Hypothalamus (tissue), 51 donors: ENCODE measurements at regions not wholly inside any gene's neighbourhood (a gene's known extent, or its start where the extent isn't known, plus 50 kb on each side); places are given as distances from the start of the nearest gene placed in this dataset.
"Not testable (repeated sequence)": the region's sequence is repeated elsewhere in the genome, so short reads cannot be mapped to it uniquely, and the experiment has no call there.

Experiments
- DNase-seq, 51 donors: peaks; one replicate each; lab custom pipeline; 2025; lab: John Stamatoyannopoulos, UW

DNA sequence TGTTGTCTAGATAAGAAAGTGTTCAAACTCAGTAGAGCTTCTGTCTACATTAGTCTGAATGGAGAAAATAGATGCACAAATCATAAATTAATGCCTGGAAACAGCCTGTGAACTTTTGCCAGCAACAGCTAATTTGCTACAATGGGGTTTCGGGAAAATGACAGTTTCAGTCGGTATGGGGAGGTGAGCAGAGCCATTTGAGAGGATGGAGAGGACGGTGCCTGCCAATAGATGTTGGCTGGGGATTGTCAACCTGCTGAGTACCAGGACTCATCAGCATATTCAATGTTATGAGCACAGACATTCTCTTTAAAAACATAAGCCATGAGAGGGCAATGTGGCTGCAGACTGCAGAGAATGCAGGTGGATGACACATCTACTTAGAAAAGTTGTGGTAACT is 230.3 kb upstream of the PCDH18 start:
- DNase-seq = no peak

DNA sequence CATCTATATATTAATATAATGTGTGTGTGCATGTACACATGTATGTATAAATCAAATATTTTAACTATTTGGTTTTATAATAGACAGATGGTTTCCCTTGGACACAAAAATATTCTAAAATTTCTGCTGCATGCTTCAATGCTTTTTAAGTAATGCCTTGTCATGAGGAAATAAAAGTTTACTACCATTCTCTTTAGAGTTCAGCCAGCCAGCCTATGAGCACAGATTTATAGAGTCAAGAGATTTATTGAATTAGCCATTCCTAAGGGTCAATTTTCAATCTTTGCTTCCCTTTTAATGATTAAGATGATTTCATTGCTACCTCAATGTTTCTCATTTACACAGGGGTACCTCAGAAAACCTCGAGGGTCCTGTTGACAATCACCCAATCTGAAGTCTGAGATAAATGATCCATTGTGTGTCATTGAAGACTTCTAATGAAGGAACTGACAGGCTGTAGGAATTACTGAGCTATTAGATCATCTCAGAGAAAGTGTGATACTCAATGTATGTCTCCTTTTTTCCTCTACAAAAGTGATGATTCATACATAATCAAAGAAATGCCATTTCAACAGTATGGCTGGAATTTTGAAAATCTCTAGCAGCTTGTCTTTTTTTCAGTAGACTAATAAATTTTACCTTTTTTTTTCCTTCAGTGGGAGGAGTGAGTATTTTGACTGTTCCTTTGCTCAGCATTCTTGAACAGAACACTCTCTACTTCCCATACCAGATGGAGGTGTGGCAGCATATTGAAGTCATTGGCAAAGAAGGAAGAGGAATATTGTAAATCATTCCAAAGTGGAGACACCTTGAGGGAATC is 222.6 kb upstream of the PCDH18 start:
- DNase-seq = no peak

DNA sequence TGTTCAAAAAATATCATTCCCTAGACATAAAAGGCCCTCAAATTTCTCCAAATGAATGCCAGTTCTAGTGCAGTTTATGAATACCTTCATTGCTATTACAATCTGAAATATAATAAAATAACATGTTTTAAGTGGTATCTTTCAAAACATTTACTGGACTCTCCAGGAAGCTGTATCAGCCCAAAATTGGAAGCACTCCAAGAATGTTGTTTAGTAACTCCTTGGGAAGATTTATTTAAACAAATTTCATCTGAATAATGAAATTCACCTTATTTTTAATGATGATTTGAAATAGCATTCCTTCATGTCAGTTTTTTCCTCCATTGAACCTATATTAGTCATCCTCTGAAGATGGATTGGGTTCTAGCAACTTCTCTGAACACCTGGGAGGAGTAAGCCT is 217.2 kb upstream of the PCDH18 start:
- no peak for DNase-seq

DNA sequence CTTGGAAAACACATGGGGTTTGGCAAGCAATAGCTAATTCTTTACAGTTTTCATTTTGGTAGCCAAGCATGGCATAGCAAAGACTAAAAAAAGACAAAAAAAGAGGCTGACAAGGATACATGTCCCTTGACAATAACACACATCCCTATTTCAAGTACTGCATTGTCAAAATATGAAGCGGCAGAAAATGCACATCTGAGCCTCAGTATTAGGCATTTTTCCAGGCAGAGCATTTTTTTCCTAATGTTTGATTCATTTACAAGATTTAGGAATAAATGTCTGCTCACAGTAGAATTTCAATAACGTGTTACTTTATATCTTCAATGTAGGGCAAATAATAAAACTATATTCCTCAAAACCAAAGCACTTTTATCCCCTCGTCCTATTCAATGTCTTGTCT is 216.3 kb upstream of the PCDH18 start:
- no peak for DNase-seq

DNA sequence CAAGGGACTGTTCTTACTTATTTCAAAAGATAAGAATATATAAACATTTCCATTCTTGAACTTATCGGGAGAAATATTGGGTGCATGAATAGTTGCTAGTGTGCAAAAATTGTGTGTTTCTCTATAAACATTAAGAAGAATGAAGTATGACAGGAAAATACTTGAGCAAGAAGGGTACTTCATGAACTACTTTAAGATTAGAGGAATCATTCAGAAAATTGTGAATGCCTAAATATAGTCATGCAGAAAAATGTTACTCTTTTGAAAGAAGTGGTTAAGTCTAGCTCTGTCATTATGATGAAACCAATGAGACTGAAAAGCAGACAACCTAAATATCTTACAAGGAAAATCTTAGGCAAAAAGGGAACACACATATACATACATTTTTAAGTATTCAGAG is 207.8 kb upstream of the PCDH18 start:
- no peak for DNase-seq

DNA sequence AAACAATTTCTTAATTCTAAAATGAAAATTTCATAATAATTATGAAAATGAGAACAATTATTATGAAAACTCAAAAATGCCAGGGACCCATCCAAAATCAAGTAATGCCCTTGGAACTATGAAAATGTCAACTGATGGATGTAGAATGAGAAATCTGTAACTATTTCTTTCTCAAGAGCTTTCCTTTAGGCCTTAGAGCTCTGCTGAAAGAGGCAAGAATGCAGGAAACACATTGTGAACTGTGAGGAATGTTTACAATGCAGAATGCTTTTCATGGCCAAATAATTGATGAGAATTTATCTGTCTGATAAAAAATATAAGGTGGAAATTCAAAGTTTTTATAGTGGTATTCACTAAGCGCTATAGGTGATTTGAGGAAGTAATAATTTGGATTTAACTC is 207.1 kb upstream of the PCDH18 start:
- DNase-seq = no peak

DNA sequence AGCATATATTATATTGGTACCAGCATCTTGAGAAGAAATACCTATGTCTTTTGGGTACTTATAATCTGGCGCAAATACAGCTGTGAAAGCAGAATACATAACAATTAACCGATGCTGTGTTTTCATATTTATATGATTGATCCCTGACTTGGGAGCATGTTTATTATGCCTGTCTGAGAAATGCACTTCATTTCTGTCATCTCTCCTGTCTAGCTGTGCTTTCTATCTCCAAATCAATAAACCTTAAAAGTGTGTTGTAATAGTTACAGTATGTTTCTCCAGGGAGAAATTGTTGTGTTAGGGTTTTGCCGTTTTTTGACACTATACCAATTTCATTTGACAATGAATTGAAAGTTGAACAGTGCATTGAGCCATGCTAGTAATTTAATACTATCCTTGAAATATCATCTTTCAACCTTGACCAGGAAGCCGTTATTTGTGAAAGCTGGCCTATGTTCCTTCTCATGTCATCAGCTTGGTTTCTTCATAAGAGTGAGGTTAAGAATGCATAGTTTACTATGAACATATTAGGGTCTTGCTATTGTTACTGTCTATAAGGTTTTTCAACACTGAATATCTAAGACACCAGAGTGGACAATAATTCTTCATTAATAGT is 206.2 kb upstream of the PCDH18 start:
- no peak for DNase-seq

DNA sequence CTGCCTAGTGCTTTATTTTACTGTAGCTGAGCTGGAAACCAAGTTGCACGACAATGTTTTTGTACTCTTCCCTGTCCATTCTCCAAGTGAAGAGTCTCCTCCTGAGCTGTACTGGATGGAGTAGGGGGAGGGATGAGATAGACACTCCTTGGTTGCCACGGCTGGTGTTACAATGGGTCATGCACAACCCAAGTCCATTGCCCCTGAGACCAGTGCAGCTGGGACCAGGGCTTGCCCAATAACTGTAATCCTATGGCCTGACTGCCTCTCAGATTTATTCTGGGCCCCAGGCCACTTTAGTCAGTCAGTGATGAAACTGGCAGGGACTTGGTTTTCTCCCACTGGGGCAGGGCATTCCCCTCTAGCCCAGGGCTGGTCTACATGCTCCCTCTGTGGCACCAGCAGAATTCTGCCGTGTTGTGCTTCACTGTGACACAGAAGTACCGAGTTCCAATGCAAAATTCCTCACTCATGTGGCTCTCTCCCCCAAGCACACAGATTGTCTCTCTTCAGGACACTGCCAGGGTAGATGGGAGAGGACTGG is 203.3 kb upstream of the PCDH18 start:
- DNase-seq = no peak

DNA sequence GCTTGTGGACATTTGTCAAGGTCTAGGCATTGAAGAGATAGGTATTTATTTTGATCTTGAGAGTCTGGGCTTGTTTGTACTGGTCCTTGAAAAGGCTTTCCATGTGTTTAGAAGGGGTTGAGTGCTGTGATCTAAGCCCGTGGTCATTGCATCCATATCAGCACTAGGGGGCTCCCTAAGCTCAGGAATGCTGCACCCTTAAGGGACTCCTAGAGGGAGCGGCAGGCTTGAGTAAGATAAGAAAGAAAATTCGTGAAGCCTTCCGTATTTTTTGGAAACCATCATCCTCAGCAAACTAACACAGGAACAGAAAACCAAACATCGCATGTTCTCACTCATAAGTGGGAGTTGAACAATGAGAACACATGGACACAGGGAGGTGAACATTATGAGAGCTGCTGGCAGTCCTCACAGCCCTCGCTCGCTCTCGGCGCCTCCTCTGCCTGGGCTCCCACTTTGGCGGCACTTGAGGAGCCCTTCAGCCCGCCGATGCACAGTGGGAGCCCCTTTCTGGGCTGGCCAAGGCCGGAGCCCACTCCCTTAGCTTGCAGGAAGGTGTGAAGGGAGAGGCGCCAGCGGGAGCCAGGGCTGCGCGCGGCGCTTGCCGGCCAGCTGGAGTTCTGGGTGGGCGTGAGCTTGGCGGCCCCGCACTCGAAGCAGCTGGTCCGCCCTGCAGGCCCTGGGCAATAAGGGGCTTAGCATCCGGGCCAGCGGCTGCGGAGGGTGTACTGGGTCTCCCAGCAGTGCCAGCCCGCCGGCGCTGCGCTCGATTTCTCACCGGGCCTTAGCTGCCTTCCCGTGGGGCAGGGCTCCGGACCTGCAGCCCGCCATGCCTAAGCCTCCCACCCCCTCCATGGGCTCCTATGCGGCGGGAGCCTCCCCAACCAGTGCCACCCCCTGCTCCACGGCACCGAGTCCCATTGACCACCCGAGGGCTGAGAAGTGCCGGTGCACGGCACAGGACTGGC is 201.2 kb upstream of the PCDH18 start:
- not testable (repeated sequence) for DNase-seq

DNA sequence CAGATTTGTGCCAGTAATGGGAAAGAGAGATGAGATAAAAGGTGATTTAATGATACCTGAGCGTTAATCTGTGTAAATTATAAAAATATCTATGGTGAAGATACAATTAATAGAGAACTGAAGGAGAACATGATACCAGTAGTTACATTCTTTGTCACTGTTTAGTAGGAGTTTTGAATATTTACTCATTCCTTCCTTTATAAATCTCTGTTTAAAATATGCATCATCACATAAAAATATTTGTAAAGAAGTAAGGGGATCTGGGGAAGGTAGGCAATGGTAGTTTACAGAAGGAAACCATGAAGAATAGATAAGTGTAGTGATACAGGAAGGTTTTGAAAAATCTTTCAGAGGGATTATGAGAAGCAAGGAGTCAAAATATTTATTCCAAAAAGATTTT is 190.6 kb upstream of the PCDH18 start:
- no peak for DNase-seq

DNA sequence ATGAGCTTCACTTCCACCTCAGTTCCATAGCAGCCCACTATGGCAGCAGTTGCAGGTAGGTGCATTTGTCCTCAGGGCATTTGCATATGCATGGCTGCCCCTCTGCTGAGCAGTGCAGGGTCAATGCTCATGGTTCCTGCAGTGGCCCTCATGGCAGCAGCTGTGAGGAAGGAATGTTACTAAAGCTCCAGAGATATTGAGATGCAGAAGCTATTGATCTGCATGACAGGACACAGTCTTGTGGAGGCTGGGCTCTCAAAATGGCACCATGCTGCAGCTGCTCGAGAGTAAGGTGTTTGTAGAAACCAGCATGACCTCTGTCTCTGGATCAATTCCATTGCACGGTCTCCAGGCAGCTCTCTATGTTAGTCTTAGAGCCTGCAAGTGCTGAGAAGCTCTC is 179.2 kb upstream of the PCDH18 start:
- no peak for DNase-seq

DNA sequence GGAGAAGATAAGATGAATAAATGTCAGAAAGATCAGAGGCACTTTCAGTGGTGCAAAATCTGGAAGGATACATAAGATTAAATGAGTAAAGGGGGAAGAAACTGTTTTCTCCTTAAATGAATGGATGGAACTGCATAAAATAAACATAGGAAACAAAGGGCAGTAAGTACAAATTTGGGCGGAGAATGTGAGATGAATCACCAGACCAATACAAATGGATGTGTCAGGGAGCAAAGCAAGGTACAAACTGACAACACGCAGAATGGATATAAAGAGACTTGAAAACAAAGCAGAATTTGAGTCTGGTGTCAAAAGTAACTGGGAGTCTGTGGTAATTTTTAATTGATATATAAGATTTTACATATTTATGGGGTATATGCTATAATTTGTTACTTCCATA is 175.3 kb upstream of the PCDH18 start:
- DNase-seq = no peak

DNA sequence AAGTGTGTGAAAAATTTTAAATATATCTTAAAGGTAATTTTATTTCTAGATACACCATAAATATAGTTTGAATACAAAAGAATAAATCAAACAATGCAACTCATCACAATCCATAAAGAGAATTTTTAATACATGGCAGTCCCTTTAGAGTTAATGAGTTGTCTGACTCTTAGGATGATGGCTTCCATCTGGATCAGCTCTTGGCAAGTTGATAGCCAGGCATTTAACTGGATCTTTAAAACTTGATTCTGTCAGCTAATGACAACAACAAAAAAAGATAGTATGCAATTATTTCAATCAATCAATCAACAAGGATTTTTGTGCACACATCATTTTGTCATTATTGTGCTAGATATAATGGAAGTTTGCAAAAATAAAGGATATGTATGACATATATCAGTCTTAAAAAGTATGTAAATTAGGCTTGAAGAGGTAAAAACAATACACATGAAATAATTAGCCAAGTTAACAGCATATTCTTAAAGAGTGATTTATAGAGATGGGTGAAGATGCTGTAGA is 174.9 kb upstream of the PCDH18 start:
- no peak for DNase-seq

DNA sequence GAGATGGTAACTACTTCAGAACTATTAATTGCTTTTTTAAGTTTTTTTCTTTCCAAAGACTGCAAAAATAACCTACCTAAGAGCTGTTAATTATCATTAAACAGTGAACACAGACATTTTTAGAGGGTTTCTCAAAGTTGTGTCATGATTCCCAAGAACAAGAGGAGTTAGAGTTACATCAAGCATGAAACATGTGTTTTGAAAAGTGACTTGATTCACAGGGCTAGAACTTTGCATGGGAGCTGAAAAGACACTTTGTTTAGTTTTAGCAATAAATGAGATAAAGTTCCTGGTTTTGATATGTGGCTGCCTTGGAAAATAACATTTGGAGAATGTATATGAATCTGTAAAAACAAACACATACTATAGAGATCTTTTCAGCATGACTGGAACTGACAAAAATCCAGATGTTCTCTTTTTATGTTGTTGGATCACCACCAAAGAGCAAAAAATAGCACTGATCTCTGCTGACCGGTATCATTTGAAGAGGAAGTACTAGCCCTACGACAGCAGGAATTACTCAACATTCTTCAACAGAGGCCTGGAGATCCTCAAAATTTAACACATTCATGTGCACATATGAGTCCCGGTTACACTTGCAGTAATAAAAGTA is 173.0 kb upstream of the PCDH18 start:
- DNase-seq = no peak

DNA sequence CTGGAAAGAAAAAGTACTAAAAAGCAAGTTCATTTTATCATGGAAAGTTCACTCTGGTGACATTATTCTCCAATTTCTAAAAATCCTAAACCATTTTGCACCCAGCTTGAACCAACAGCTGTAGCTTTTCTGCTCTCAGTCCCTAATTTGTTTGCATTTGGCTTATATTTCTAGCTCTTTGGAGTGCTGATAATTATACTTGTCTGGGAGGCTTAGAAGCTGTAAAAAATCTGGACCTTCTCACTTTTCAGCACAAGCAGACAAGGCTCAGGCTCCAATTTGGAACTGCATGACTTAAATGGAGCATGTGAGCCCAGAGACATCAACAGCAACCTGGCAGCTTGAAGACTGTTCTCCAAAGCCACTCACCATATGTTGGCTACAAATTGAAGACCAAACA is 170.9 kb upstream of the PCDH18 start:
- no peak for DNase-seq

DNA sequence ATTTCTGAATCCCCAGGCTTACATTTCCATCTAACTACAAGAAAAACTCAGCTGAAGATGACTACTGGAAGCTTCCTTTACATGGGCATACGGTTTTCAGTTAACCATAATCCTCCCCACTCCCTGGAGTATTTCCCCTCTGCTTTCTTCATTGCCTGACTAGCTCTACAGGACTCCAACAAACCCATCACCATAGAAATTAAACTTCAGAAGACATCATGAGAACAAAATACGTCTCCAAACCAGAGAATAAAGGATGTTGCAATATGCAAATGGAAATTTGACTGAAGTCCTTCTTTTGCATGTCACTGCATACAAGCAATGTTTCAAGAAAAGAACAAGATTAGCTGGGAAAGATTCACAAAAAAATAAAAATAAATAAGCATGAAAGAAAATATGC is 170.2 kb upstream of the PCDH18 start:
- no peak for DNase-seq

DNA sequence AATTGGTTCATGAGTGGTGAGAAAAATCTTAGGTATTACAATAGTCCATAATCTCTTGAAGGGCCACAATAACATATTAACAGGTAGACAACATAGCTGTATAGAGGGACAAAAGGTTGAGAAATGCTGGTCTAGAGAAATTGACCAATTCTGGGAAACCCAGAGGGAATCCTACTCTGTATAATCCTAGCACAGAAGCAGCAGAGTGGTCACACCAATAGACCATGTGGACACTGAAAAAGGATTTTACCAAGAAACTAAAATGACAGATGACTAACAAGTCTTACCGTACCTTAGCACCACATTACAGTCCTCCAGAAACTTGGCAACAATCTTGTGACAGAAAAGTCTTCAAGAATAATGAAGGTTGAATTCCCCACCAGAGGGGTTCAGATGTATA is 169.1 kb upstream of the PCDH18 start:
- no peak for DNase-seq

DNA sequence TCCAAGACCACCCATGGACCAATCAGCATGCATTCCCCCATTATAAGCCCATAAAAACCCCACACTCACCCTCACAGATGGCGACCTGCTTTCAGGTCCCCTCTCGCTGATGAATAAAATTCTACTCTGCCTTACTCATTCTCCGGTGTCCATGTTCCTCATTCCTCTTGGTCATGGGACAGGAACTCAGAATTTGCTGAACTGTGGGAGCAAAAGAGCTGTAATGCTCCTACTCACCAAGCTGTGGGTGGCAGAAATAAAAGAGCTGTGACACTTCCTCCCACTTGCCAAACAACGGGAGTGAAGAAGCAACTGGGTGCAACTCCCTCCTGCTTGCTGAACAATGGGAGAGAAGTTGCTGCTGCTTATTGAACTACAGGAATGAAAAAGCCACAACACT is 168.5 kb upstream of the PCDH18 start:
- no peak for DNase-seq

DNA sequence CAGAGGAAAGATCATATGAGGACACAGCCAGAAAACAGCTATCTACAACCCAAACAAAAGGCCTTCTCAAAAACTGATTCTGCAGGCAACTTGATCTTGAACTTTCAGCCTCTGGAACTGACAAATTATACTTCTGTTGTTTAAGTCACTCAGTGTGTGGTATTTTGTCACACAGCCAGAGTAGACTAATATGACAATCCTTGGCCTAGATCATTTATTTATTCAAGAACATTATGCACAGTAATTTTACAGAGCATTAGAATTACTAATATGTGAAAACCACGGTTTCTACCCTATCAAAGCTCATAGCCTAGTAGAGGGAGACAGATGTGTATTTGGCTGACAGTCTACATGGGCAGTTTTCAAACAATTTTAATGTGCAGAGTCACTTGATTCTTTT is 167.8 kb upstream of the PCDH18 start:
- DNase-seq = no peak

DNA sequence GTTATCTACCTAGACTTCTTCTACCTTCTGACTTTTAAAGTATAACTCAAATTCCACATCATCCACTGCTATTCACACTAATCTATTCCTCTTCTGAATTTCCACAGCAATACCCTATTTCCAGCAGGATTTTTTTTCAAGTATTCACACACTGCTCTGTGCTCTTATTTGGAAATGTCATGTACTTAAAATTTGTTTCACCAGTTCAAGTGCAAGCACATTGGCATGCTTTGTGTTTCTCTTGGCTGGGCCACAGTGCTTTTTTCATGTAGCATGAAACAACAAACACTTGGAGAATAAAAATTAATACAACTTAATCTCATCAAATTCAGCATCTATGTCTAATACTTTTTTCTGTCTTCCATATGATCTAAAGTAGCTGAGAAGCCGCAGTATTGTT is 161.8 kb upstream of the PCDH18 start:
- DNase-seq = no peak

DNA sequence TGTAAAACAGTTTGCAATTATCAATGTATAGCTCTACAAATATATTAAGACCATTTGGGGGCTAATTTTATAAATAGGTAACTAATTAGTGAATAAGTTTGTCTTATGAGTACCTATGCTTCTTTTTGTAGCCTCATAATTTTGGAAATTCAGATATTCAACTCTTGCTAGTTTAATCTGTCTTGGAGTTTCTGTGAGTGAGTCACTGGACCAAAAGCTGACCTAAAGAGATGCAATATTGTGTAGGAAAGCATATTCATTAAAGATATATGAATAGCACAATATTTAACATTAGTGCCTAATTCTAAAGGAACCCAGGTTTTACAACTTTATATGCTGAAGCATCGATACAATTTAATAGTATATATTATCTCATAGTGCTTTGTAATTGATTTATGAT is 161.3 kb upstream of the PCDH18 start:
- DNase-seq = no peak
